WTC11 (cell line): ENCODE measurements at regions not wholly inside any gene's neighbourhood (a gene's known extent, or its start where the extent isn't known, plus 50 kb on each side); places are given as distances from the start of the nearest gene placed in this dataset.

Experiments used
- ELF4 ChIP-seq: sonication (generic); formaldehyde crosslinking; IDR thresholded peaks from 2 replicates; pipeline ENCODE4 v1.8.1; 2022; ENCODE audit warnings: low read depth, mild to moderate bottlenecking, moderate library complexity, missing genetic modification reagents
- JUN ChIP-seq: sonication (generic); formaldehyde crosslinking; IDR thresholded peaks from 2 replicates; pipeline ENCODE4 v1.8.0; 2023; ENCODE audit warnings: mild to moderate bottlenecking, missing genetic modification reagents
- MXD4 ChIP-seq: fragments of 250-450 bp; sonication (Bioruptor Pico); IDR thresholded peaks from 2 replicates; pipeline ENCODE4 v1.8.0; 2021; ENCODE audit warnings: mild to moderate bottlenecking, moderate library complexity, borderline replicate concordance
- RELA ChIP-seq: sonication (generic); formaldehyde crosslinking; IDR thresholded peaks from 2 replicates; pipeline ENCODE4 v1.8.1; 2022; ENCODE audit warnings: missing genetic modification reagents, mild to moderate bottlenecking, borderline replicate concordance
- SP1 ChIP-seq: sonication (generic); formaldehyde crosslinking; conservative IDR thresholded peaks from 2 replicates; pipeline ENCODE4 v1.8.1; 2022; ENCODE audit warnings: missing genetic modification reagents
- TEAD4 ChIP-seq: sonication (generic); formaldehyde crosslinking; IDR thresholded peaks from 2 replicates; pipeline ENCODE4 v1.8.0; 2022; ENCODE audit warnings: mild to moderate bottlenecking, missing genetic modification reagents
- ZNF263 ChIP-seq: sonication (generic); formaldehyde crosslinking; IDR thresholded peaks from 2 replicates; pipeline ENCODE4 v1.8.1; 2022; ENCODE audit warnings: low read depth, mild to moderate bottlenecking, moderate library complexity, missing genetic modification reagents
- TF ChIP-seq, protein P1 (sequence below): sonication (generic); formaldehyde crosslinking; conservative IDR thresholded peaks from 2 replicates; pipeline ENCODE4 v1.8.1; 2022; ENCODE audit warnings: mild to moderate bottlenecking, missing genetic modification reagents
- TF ChIP-seq, protein P2 (sequence below): fragments of 200-600 bp; IDR thresholded peaks from 2 replicates; pipeline ENCODE4 v1.8.0; 2022; ENCODE audit warnings: antibody characterized with exemption
- TF ChIP-seq, protein P3 (sequence below): sonication (generic); formaldehyde crosslinking; IDR thresholded peaks from 2 replicates; pipeline ENCODE4 v1.8.1; 2022; ENCODE audit warnings: mild to moderate bottlenecking, missing genetic modification reagents, moderate library complexity, borderline replicate concordance

DNA sequence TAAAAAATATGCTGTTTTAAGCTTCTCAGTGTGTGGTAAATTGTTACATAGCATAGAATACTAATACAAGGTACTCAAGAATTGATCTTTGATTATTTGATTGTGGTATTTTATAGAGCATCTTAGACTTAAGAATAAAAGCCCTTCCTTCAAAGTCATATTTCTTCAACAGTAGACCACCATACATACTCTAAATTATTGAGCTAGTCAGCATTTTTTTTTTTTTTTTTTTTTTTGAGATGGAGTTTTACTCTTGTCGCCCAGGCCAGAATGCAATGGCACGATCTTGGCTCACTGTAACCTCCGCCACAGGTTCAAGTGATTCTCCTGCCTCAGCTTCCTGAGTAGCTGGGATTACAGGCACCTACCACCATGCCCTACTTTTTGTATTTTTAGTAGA lies 436.7 kb upstream of the LUZP2 start:
- TF ChIP-seq, protein P1, sequence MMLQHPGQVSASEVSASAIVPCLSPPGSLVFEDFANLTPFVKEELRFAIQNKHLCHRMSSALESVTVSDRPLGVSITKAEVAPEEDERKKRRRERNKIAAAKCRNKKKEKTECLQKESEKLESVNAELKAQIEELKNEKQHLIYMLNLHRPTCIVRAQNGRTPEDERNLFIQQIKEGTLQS (CRISPR knock-in tag) = no peak
- TF ChIP-seq, protein P2, sequence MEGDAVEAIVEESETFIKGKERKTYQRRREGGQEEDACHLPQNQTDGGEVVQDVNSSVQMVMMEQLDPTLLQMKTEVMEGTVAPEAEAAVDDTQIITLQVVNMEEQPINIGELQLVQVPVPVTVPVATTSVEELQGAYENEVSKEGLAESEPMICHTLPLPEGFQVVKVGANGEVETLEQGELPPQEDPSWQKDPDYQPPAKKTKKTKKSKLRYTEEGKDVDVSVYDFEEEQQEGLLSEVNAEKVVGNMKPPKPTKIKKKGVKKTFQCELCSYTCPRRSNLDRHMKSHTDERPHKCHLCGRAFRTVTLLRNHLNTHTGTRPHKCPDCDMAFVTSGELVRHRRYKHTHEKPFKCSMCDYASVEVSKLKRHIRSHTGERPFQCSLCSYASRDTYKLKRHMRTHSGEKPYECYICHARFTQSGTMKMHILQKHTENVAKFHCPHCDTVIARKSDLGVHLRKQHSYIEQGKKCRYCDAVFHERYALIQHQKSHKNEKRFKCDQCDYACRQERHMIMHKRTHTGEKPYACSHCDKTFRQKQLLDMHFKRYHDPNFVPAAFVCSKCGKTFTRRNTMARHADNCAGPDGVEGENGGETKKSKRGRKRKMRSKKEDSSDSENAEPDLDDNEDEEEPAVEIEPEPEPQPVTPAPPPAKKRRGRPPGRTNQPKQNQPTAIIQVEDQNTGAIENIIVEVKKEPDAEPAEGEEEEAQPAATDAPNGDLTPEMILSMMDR = no peak
- TF ChIP-seq SP1 (CRISPR knock-in tag) (no peak), MXD4 (CRISPR knock-in tag) (no peak), ELF4 (CRISPR knock-in tag) (no peak), ZNF263 (CRISPR knock-in tag) (no peak), TEAD4 (no peak), JUN (CRISPR knock-in tag) (no peak), RELA (no peak)
- TF ChIP-seq, protein P3, sequence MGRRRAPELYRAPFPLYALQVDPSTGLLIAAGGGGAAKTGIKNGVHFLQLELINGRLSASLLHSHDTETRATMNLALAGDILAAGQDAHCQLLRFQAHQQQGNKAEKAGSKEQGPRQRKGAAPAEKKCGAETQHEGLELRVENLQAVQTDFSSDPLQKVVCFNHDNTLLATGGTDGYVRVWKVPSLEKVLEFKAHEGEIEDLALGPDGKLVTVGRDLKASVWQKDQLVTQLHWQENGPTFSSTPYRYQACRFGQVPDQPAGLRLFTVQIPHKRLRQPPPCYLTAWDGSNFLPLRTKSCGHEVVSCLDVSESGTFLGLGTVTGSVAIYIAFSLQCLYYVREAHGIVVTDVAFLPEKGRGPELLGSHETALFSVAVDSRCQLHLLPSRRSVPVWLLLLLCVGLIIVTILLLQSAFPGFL (CRISPR knock-in tag) = no peak
